DMS 273 treated with DMSO at 0.1 percent for 48 hours (cell line): ENCODE measurements at regions not wholly inside any gene's neighbourhood (a gene's known extent, or its start where the extent isn't known, plus 50 kb on each side); places are given as distances from the start of the nearest gene placed in this dataset.
A peak's percentile ranks its signal among the peaks of the same experiment; 100 is the strongest.

Source experiments
- DNase-seq: peaks from one replicate; lab custom pipeline; 2025; lab: John Stamatoyannopoulos, UW

- DNase-seq = no peak
Measured at GRCh38 chr18:67290421-67290820, 226.1 kb downstream of the DSEL start.

- no peak for DNase-seq
Measured at GRCh38 chr18:67285583-67285982, 230.9 kb downstream of the DSEL start.

GRCh38 chr18:67282796-67283195 is 233.7 kb downstream of the DSEL start:
- DNase-seq = no peak

- DNase-seq = no peak
Measured at GRCh38 chr18:67281746-67282145, 234.8 kb downstream of the DSEL start.

- no peak for DNase-seq
Measured at GRCh38 chr18:67280486-67281242, 235.9 kb downstream of the DSEL start.

GRCh38 chr18:67279988-67280387 is 236.5 kb downstream of the DSEL start:
- no peak for DNase-seq

- no peak for DNase-seq
Measured at GRCh38 chr18:67278984-67279383, 237.5 kb downstream of the DSEL start.

GRCh38 chr18:67276638-67277037 is 239.9 kb downstream of the DSEL start:
- peak; percentile 78 for DNase-seq

- DNase-seq = no peak
Measured at GRCh38 chr18:67273288-67273687, 243.2 kb downstream of the DSEL start.

- no peak for DNase-seq
Measured at GRCh38 chr18:67269206-67269605, 247.3 kb downstream of the DSEL start.

GRCh38 chr18:67268530-67268929 is 248.0 kb downstream of the DSEL start:
- no peak for DNase-seq

- no peak for DNase-seq
Measured at GRCh38 chr18:67266246-67267237, 250.0 kb downstream of the DSEL start.

GRCh38 chr18:67265464-67266245 is 250.9 kb downstream of the DSEL start:
- DNase-seq = no peak

GRCh38 chr18:67261931-67262552 is 254.5 kb downstream of the DSEL start:
- DNase-seq = no peak

GRCh38 chr18:67260841-67261240 is 255.7 kb downstream of the DSEL start:
- no peak for DNase-seq

GRCh38 chr18:67250776-67251424 is 265.6 kb downstream of the DSEL start:
- DNase-seq = no peak

GRCh38 chr18:67243799-67244587 is 272.5 kb downstream of the DSEL start:
- no peak for DNase-seq

GRCh38 chr18:67242001-67242400 is 274.5 kb downstream of the DSEL start:
- DNase-seq = no peak

- no peak for DNase-seq
Measured at GRCh38 chr18:67241299-67241698, 275.2 kb downstream of the DSEL start.

- no peak for DNase-seq
Measured at GRCh38 chr18:67239826-67240225, 276.7 kb downstream of the DSEL start.
